Renal cortical epithelial cell (primary cell): ENCODE measurements at regions not wholly inside any gene's neighbourhood (a gene's known extent, or its start where the extent isn't known, plus 50 kb on each side); places are given as distances from the start of the nearest gene placed in this dataset.
A peak's percentile ranks its signal among the peaks of the same experiment; 100 is the strongest.

Experiments used
- DNase-seq: peaks from one replicate; pipeline ENCODE4 v3.0.0-alpha.2; 2011; ENCODE audit warnings: low read depth

DNA sequence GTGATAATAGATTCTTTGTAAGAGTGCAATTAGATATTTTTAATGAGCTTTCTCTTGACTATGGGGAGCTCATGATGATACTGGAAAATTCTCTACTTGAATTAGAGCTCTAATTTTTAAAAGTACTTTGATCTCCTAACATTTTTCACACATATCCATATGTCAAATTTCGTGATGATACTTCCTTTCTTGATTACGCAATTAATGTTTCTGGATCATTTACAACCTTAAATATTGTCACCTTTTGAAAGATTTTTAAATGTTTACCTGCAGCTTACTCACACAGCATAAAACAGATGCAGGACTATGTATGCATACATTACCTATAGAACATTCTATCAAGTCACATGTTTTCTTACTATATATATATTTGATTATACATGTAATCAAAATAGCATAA is 598.5 kb upstream of the DSEL start:
- no peak for DNase-seq

GRCh38 chr18:68104036-68104435 is 587.5 kb upstream of the DSEL start:
- peak; percentile 33 for DNase-seq

DNA sequence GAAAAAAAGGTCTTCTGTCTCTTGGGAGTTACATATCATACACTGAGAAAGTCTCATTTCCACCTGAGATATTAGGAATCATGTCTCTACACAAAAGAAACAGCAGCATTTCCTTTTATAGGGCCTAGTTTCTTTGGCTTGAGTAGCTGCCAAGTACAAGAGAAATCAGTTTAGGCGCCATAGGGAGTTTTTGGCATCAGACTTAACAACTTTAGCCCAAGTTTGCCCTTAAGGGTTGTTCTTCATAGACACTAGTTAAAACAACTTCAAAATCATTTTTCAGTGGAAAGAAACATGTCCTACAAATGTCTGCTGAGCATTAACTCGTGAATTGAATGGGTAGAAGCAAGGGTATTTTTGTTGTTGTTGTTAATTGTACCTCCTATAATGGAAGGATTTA is 587.0 kb upstream of the DSEL start:
- no peak for DNase-seq

DNA sequence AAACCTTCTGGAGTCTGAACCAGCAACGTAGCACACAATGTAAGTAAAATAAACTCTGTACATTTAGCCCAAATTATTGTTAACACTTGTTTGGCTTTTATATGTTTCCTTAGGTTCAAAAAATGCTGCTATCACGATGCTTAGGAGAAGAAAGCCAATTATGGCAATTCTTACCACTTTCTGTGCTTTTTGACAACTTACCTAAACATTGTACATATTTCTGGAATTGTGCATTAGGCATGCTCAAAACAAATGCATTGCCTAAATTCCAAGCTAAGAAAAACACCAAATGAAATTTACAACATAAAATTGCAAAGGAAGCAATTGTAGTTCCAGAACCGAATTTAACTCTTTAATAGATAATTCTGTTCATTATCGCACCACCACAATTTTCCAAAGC is 585.6 kb upstream of the DSEL start:
- DNase-seq, result no peak

GRCh38 chr18:68098655-68099054 is 582.1 kb upstream of the DSEL start:
- no peak for DNase-seq

GRCh38 chr18:68086481-68086880 is 570.0 kb upstream of the DSEL start:
- no peak for DNase-seq

DNA sequence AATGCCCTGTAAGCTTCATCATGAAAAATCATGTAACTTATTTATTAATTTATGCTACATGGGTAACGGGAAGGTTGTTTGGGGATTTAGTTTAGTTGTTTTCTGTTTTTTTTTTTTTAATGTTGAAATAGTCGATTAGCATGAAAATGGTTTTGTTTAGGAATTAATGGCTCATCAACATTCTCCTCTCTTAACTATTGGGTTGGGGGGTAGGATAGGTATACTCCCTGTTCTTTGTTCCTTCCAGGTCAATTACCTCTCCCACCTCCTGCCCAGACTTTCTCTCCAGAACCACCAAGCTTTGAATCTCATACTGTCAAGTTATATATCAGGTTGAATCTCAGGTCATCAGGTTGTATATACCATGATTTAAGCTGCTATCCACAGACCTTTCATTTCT is 568.7 kb upstream of the DSEL start:
- no peak for DNase-seq

DNA sequence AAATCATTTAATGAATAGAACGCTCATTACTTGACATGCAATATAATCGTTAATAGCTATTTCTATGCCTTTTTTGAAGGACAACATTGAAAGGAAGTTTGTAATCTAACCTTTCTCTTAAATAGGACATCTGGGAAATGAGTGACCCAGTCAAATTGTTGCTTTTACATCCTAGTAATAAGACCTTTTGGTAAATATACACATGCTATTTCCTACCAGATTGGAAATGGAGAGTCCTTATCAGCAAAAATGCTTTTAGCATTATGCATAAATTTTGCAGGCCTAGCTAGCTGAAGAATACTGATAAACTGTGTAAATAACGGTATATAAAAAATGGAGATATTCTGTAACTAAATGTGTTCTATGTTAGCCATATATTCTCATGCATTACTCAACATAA is 567.3 kb upstream of the DSEL start:
- DNase-seq, result no peak

DNA sequence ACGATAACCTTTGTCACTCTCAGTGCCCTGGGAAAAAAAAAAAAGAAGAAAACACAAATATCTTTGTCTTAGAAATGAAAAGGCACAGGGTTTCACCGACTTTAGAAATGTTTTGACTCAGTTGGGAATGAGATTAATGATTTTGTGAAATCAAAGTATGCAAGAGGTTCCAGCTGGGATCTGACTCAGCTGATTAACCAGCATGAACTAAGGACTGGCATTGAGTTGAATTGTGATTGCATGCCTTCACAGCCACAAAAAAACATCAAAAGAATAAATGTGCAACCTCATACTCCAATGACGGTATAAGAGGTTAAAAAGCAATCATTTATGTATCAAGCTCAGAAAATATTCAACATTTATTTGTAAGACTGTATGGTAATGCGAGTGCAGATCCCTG is 566.6 kb upstream of the DSEL start:
- DNase-seq, result peak; percentile 60

GRCh38 chr18:68072744-68073143 is 556.2 kb upstream of the DSEL start:
- DNase-seq, result no peak

DNA sequence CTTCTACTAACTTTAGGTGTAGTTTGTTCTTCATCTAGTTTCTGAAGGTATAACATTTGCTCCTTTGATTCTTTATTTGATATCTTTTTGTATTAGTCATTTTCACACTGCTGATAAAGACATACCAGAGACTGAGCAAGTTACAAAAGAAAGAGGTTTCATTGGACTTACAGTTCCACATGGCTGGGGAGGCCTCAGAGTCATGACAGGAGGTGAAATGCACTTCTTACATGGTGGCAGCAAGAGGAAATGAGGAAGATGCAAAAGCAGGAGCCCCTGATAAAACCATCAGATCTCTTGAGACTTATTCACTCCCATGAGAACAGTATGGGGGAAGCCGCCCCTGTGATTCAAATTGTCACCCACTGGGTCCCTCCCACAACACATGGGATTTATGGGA is 544.4 kb upstream of the DSEL start:
- DNase-seq, result no peak

- peak; percentile 14 for DNase-seq
Measured at GRCh38 chr18:68056936-68057335, 540.4 kb upstream of the DSEL start.

- DNase-seq, result no peak
Measured at GRCh38 chr18:68054669-68055068, 538.1 kb upstream of the DSEL start.

DNA sequence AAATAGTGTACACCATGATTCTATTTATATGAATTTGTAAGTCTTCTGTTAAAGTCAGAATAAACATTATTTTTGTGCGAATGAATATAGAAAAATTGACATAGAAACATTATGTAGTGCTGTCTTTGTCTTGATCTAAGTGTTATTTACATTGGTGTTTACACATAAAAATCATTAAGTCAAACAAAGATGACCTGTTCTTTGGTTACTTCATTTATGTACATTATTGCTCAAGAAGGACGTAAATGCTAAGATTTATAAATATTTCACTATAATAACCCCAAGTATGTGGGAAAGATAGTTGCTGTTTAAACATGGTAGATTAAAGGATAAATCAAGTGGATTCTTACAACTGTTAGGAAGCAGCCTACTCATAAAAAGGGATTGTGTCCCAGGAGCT is 536.8 kb upstream of the DSEL start:
- DNase-seq, result no peak

- no peak for DNase-seq
Measured at GRCh38 chr18:68041327-68041726, 524.8 kb upstream of the DSEL start.

- no peak for DNase-seq
Measured at GRCh38 chr18:68040198-68040597, 523.7 kb upstream of the DSEL start.

- DNase-seq, result no peak
Measured at GRCh38 chr18:68035774-68036522, 519.4 kb upstream of the DSEL start.

DNA sequence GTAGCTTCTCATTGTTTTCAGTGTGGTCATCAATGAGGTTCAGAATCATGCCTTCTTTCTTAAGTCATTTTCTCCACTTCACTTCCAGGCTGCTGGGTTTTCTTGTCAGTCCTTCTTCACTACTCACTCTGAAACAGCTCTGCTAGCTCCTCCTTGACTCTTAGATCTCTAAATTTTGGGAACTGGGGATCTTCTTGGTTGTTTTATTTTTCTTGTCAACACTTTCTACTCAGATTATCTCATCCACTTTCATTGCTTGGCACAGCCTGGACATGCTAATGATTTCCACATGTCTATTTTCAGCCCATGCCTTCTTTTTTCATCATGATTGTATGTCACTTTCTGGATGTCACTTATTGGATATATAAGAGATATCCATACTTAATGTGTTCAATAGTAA is 517.8 kb upstream of the DSEL start:
- DNase-seq, result no peak

GRCh38 chr18:68033466-68033865 is 516.9 kb upstream of the DSEL start:
- DNase-seq, result no peak

- DNase-seq, result no peak
Measured at GRCh38 chr18:68024716-68025115, 508.2 kb upstream of the DSEL start.

GRCh38 chr18:68017385-68017784 is 500.9 kb upstream of the DSEL start:
- no peak for DNase-seq

DNA sequence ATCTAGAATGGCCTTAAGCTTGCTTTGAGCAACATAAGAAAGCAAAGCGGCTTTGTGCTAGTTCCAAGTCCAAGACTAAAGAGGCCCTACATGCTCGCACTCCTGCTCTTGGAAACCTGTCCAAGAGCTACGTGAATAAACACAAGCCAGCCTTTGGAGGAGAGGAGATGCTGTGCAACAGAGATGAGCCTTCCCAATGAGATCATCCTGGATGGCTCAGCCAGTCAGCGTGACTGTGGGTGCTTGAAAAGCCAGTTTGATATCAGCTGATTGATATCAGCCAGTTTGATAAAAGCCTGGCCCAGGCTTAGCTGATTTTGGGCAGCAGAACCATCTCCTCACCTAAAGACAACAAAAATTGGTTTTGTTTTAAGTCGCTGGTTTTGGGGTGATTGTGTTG is 481.0 kb upstream of the DSEL start:
- DNase-seq, result no peak

- no peak for DNase-seq
Measured at GRCh38 chr18:67995769-67996168, 479.2 kb upstream of the DSEL start.

DNA sequence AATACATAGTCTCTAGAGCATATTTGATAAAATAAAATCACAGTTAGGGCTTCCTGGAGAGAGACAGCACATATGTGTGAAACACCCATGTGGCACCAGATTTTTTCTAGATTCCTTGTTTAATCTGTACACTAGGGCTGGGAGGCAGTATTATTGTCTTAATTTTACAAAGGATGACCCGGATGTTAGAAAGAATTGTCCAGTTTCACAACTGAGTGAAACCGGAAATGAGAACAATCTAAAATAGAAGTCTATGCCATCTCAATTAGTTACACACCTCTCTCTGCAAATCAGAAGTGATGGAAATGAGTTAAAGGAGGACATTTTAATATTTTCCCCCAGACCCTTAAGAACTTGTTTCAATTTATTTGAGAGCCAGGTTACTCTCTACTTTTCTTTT is 463.7 kb upstream of the DSEL start:
- DNase-seq, result no peak
